AG04449 (cell line): ENCODE measurements at regions not wholly inside any gene's neighbourhood (a gene's known extent, or its start where the extent isn't known, plus 50 kb on each side); places are given as distances from the start of the nearest gene placed in this dataset.

Experiments
- CTCF ChIA-PET: fragments of 350-600 bp; formaldehyde crosslinking; extraction: SDS; loops from one replicate; lab custom pipeline; 2021; ENCODE audit warnings: antibody characterized with exemption; lab: Yijun Ruan, JAX
- POLR2A ChIA-PET: fragments of 400-600, 350-600 bp; formaldehyde crosslinking; extraction: SDS; loops from one replicate; lab custom pipeline; 2020; ENCODE audit warnings: antibody characterized with exemption, inconsistent platforms; lab: Yijun Ruan, JAX
- DNase-seq: peaks from one replicate; pipeline ENCODE4 v3.0.0-alpha.2; 2010; ENCODE audit warnings: low read depth, low spot score
- H3K4me3 ChIP-seq: 2 replicates; pipeline ENCODE4 v1.5.1; 2011; ENCODE audit warnings: low read depth, mild to moderate bottlenecking, control low read depth, low read length
- CTCF ChIP-seq: IDR thresholded peaks from one replicate; pipeline ENCODE4 v1.5.1; 2011; ENCODE audit warnings: mild to moderate bottlenecking, moderate library complexity, low read length, control low read depth, inconsistent platforms; ENCODE audit not compliant: insufficient read depth; ENCODE audit errors: missing control alignments

- DNase-seq: no peak
- no peak for TF ChIP-seq CTCF
- ChIA-PET POLR2A (no interaction called here), CTCF (interaction anchor here (1.0 kb wide), 1 partner anchor 12 kb away, joined by 3 read pairs; no protein-coding TSS in a partner anchor)
- no peak overlapping the region for H3K4me3 ChIP-seq
These were observed 85.3 kb downstream of the CD164 start for GRCh38 chr6:109296971-109297372.

DNA sequence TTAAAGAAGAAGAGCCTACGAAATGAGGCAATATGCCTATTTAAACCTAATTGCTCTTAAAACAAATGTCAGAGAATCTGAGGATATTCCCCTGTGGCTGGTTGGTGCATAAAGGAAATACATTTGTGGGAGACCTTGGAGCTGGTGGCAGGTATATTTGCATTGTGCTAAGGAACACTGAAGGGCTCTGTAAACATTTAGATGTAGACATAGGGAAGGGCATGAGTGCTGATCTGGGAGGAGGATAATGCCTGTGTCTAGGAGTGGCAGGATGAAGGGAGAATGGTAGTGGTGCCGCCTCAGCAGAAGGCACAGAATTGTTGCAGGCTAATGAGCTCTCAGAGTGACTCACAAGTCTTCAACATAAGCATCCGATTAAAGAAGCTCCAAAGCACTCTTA lies 85.8 kb downstream of the CD164 start:
- CTCF ChIA-PET: interaction anchor here (1.0 kb wide), 1 partner anchor 11 kb away, joined by 3 read pairs; no protein-coding TSS in a partner anchor
- no peak overlapping the region for H3K4me3 ChIP-seq
- no peak for TF ChIP-seq CTCF
- DNase-seq: no peak
- POLR2A ChIA-PET: no interaction called here

GRCh38 chr6:109295774-109296156 lies 86.5 kb downstream of the CD164 start:
- CTCF ChIA-PET: no interaction called here
- TF ChIP-seq CTCF: no peak
- no peak for DNase-seq
- POLR2A ChIA-PET: no interaction called here
- no peak overlapping the region for H3K4me3 ChIP-seq

DNA sequence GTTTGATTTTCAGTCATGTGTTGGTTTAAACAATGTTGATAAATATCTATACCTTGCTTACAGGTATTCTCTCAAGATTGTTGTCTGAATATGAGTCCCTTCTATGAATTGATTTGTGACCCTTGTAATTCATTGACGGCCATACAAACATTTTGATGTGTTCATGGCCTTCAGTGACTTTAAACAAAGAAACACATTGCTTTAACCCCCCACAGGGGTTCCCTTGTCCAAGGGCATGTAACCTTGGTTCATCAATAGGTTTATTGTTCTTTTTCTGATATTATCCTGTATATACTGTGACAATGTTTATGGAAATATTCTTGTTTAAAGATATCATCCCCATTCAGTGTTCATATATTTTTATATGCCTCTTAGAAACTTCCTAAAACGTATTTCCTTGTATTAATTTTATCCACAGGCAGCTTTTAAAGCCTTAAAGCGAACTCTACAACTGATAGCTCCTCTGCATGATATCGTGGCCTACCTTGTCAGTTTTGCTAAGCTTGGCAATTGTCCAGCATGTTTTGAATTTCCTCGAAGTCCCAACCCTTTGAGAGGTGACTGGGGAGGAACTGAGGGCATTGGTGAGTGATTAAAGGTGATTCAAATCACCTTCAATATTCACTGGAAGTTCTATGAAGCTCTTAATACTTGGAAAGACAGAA lies 87.0 kb downstream of the CD164 start:
- CTCF ChIA-PET: no interaction called here
- POLR2A ChIA-PET: no interaction called here
- no peak for DNase-seq
- H3K4me3 ChIP-seq: no peak overlapping the region
- TF ChIP-seq CTCF: no peak

- no peak overlapping the region for H3K4me3 ChIP-seq
- CTCF ChIA-PET: no interaction called here
- POLR2A ChIA-PET: no interaction called here
- DNase-seq: no peak
- no peak for TF ChIP-seq CTCF
These were observed 89.2 kb downstream of the CD164 start for GRCh38 chr6:109292983-109293586.

- CTCF ChIA-PET: no interaction called here
- TF ChIP-seq CTCF: no peak
- no peak overlapping the region for H3K4me3 ChIP-seq
- no peak for DNase-seq
- POLR2A ChIA-PET: no interaction called here
These were observed 89.8 kb downstream of the CD164 start for GRCh38 chr6:109292420-109292819.
